ENCODE measurements at regions not wholly inside any gene's neighbourhood (a gene's known extent, or its start where the extent isn't known, plus 50 kb on each side); places are given as distances from the start of the nearest gene placed in this dataset.

DNA sequence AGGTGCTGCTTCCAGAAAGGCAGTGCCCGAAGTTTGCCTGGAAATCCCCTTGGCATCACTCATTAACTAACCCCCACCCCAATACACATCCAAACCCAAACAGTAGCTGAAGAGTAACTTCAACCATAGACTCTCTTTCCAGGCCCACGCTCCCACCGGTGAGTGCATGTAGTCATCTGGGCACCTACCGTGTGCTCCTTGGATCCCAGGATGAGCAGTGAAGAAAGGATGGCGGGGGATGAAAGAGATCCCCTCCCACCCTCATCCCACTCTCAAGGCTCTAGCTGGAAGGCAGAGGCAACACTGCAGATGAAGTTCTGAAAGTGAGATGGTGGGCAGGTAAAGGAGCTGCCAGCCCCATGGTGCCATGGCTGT lies 305.0 kb downstream of the SOX9 start:
- DNase-seq (ENCODE audit: low spot score): no peak

GRCh38 chr17:72426321-72426720 lies 305.5 kb downstream of the SOX9 start:
- DNase-seq (ENCODE audit: low spot score): no peak

- peak; percentile 15 for DNase-seq (ENCODE audit: low spot score)
Measured at GRCh38 chr17:72426948-72427760, 306.3 kb downstream of the SOX9 start.

GRCh38 chr17:72427761-72428109 lies 306.9 kb downstream of the SOX9 start:
- peak; percentile 37 for DNase-seq (ENCODE audit: low spot score)

- no peak for DNase-seq (ENCODE audit: low spot score)
Measured at GRCh38 chr17:72429066-72429638, 308.3 kb downstream of the SOX9 start.

- no peak for DNase-seq (ENCODE audit: low spot score)
Measured at GRCh38 chr17:72430611-72431432, 310.0 kb downstream of the SOX9 start.

DNA sequence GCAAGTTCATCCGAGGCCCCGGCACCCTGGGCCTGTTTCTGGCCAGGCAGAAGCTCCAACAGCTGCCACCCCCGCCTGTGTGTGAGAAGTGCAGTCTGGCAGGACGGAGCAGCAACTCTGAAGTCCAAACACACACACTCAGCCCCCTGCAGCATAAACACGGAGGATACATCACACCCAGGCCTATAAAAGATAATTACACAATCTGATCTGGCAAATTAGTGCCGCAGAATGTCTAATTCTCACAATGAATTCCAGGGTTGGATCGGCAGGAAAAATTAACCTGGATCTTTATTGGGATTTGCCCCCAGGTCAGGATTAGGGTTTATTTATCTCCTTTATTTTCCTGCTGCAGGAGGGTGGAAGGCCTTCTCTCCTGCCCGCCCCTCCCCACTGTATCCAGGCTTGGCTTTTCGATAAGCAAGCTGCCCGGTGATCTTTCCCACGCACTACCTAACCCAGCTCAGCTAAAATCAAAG lies 311.4 kb downstream of the SOX9 start:
- no peak for DNase-seq (ENCODE audit: low spot score)

DNA sequence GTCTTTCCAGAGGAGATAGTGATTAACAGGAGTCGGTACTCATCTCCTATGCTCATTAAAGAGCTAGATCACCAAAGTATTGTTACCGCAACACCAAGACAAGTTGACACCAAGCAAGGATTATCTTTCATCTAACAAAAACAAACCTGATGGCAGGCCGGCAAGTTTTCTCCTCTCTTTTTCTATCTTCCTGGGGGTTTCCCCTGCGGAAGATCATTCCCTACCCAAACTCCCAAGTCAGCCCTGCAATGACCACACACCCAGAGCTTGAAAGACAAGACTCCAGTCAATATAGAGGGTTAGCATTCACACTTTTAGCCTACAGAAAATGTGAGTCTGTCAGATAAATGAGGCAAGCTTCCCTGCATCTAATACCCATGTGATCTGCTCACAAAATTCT lies 312.1 kb downstream of the SOX9 start:
- DNase-seq (ENCODE audit: low spot score): no peak

DNA sequence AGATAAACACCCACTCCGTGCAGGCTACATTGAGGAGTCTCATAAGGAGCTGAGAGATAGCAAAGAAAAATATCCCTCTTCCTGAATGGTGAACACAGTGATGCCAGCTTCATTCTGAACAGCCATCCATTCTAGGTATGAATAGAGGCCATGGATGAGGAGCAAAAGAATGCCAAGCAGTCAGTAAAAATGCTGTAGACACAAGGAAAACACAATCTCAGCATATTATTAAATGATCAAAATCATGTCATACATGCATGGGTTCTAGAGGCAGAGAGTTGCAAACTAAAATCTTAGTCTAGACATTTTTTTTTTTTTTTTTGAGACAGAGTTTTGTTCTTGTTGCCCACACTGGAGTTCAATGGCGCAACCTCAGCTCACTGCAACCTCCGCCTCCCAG lies 313.0 kb downstream of the SOX9 start:
- no peak for DNase-seq (ENCODE audit: low spot score)

DNA sequence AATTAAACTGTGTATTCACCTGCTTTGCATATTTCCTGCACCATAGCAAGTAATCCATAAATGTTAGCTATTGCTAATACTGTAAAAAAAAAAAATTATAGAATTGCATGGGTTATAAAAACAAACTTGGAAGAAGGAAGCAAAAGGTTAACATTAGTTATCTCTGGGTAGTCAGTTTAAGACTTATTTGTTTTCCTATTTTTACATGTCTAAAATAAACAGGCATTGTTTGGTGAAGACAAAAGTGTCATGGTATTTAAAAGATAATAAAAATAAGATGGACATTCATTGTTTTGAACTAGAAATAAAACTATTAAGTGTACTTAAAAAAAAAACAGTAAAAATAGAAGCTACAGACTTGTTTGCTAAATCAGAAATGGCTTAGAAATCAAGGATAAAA lies 313.8 kb downstream of the SOX9 start:
- no peak for DNase-seq (ENCODE audit: low spot score)

DNA sequence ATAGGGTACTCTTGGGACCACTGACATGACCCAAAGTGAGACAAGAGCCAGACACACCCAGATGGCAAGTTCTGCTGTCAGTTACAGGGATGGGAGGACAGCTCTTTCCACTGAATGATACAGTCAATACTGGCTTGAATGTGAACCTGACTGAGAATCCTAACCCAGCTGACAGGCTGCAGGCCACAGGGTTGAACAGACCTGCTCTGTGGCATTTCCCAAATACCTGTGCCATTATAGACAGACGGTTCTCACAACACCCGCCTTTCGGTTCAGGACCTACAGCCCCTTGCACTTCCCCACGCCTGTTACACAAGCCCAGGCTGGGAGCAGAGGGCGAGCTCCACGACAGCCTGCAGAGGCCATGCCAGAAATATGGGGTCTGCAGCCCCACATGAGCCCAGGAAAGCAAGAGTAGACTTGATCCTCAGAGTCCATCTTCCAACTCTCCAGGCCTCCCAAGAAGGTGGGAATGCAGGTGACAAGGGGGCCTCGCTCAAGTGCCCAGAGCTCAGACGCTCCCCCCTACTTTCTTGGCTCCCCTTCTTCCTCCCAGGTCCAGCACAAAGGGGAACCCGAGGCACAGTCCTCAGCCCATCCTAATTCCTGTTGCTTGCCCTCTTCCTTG lies 314.3 kb downstream of the SOX9 start:
- no peak for DNase-seq (ENCODE audit: low spot score)

DNA sequence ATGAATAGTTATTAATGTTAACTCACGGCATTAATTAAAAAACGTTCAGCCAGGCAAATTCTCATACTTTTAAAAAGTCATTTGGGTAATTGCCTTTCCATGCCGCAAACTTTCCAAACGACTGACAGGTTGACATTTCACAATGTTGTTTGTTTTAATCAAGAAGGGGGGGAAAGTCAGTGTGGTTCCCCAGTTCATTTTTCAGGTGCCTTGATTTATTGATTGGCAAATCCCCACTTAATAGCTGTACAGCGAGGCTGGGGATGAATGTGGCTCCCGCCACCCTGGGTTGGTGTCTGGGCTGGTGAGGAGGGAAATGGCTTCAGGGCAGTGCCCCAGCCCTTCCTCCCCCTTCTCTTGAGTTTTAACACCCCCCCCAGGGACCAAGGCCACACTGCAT lies 318.0 kb downstream of the SOX9 start:
- no peak for DNase-seq (ENCODE audit: low spot score)

DNA sequence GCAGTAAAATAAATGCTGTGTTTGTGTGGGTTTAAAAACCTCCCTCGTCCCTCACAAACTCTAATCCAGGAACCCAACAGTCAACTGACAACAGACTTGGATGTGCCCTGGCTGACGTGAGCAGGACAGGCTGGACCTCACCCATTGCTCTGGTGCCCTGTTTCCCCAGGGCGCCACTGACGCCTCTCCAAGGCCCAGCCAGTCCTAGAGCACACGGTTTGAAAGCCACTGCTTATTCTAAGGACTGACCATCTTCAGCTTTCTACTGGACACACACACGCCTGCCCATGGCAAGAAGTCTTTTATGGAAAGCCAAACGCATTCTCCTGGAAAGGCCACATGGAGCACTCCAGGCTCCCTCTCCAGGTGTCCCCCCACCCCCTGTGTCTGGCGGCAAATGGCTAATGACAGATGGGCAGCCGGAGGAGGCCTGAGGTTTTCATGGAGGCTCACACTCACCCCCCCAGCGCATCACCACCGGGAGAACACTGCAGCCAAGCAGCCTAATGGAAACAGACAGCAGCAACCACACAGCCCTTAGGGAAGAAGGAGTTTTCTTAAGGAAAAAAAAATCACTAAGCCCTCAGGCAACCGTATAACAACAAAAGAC lies 319.2 kb downstream of the SOX9 start:
- no peak for DNase-seq (ENCODE audit: low spot score)

- DNase-seq (ENCODE audit: low spot score): no peak
Measured at GRCh38 chr17:72440961-72441360, 320.1 kb downstream of the SOX9 start.

GRCh38 chr17:72441909-72442308 lies 321.1 kb downstream of the SOX9 start:
- no peak for DNase-seq (ENCODE audit: low spot score)

DNA sequence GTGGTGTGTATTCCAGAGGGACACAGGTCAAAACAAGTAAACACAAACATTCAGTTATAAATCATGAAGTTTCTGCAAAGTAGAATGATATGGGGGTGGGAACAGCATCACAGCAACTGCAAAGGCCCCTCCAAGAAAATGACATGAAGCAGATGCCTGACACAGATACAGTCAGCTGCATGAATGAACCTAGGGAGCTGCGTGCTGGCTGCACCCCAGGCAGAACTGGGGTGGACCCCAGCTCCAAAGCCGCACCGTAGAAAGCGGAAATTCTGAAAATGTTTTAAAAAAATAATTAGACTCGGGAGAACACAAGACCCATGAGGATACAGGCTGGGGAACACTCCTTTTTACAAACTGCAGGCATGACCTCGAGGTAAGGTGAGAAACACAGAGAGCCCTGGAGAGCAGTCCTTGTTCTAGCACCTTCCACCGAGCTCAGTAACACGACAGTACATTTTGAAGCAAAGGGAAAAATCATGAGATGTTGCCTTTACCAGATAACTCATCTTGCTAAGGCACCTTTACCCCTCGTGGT lies 323.8 kb downstream of the SOX9 start:
- no peak for DNase-seq (ENCODE audit: low spot score)

- no peak for DNase-seq (ENCODE audit: low spot score)
Measured at GRCh38 chr17:72445055-72445991, 324.5 kb downstream of the SOX9 start.

GRCh38 chr17:72446118-72446517 lies 325.3 kb downstream of the SOX9 start:
- DNase-seq (ENCODE audit: low spot score): no peak

DNA sequence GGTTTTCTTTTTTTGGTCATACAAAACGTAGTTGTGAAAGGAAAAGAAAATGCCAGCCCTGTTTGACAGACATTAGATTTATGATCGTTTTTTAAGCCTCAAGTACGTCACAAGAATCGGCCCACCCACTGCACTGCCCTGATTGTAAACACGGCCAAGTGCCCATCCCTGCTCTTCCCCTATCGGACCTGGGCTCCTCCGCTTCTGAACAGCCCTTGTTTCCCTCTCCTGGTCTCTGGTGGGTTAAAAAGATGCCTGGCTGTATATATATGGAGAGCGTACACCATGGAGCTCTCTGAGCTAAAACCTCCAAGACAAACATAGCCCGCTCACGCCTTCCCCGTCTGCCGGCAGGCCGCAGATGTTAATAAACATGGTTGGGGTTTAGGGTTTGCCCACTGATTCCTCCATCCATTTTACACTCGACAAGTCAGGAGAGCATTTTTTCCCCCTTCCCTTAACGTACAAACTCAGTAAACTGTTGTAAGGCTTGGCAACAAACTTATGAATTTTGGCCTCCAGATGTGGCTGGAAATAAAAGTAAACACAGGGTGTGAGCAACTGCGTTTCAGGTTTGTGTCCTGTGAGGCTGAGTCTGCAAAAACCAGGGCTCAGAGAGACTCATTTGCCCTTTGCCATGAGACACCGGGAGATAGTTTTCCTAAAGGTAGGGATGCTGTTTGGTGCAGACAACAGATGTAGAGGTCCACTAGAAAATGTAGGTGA lies 325.9 kb downstream of the SOX9 start:
- no peak for DNase-seq (ENCODE audit: low spot score)

DNA sequence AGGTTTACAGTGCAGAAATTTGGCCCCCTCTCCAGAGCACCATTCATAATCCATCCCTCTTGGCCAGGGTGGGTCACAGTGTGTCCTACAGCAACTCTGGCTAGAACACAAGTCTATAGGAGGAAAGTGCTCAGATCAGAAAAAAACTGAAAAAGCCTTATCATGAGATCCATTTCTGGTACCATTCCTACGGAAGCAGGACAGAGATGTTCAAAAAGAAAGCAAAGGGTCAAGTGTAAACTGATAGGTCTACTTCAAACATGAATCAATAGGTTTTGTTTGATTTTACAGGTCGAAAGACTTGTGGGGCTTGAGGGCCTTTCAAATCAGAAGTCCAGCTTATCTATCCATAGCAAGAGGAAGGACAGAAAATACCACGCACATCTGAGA lies 326.4 kb downstream of the SOX9 start:
- DNase-seq (ENCODE audit: low spot score): no peak
